GM19397 (cell line): ENCODE measurements at regions not wholly inside any gene's neighbourhood (a gene's known extent, or its start where the extent isn't known, plus 50 kb on each side); places are given as distances from the start of the nearest gene placed in this dataset.

Experiments used
- ATAC-seq: cut with Tn5 transposase; IDR thresholded peaks from one replicate; pipeline ENCODE4 v1.9.1; 2021; ENCODE audit warnings: mild to moderate bottlenecking, moderate library complexity; ENCODE audit not compliant: unreplicated experiment

- no peak for ATAC-seq
Observed at GRCh38 chr7:21356616-21357015, 71.3 kb upstream of the SP4 start.

- no peak for ATAC-seq
Observed at GRCh38 chr7:21357151-21358097, 70.5 kb upstream of the SP4 start.

- ATAC-seq = no peak
Observed at GRCh38 chr7:21358648-21359047, 69.2 kb upstream of the SP4 start.

GRCh38 chr7:21359163-21359562, 68.7 kb upstream of the SP4 start:
- ATAC-seq = no peak

- ATAC-seq = no peak
Observed at GRCh38 chr7:21361413-21362125, 66.3 kb upstream of the SP4 start.

- no peak for ATAC-seq
Observed at GRCh38 chr7:21364801-21365271, 63.0 kb upstream of the SP4 start.

GRCh38 chr7:21365866-21366624, 61.8 kb upstream of the SP4 start:
- ATAC-seq = no peak

- ATAC-seq = no peak
Observed at GRCh38 chr7:21367081-21367480, 60.8 kb upstream of the SP4 start.

- ATAC-seq = no peak
Observed at GRCh38 chr7:21367537-21367936, 60.3 kb upstream of the SP4 start.

- no peak for ATAC-seq
Observed at GRCh38 chr7:21368317-21368716, 59.6 kb upstream of the SP4 start.

GRCh38 chr7:21370283-21370982, 57.5 kb upstream of the SP4 start:
- ATAC-seq = no peak

- no peak for ATAC-seq
Observed at GRCh38 chr7:21371360-21371759, 56.5 kb upstream of the SP4 start.

GRCh38 chr7:21373031-21373430, 54.9 kb upstream of the SP4 start:
- no peak for ATAC-seq

- no peak for ATAC-seq
Observed at GRCh38 chr7:21374134-21374533, 53.7 kb upstream of the SP4 start.

- ATAC-seq = no peak
Observed at GRCh38 chr7:21377545-21377944, 50.3 kb upstream of the SP4 start.
